GM19397 (cell line): ENCODE measurements at regions not wholly inside any gene's neighbourhood (a gene's known extent, or its start where the extent isn't known, plus 50 kb on each side); places are given as distances from the start of the nearest gene placed in this dataset.
"Not testable (repeated sequence)": the region's sequence is repeated elsewhere in the genome, so short reads cannot be mapped to it uniquely, and the experiment has no call there.

Experiments used
- ATAC-seq: cut with Tn5 transposase; IDR thresholded peaks from one replicate; pipeline ENCODE4 v1.9.1; 2021; ENCODE audit warnings: mild to moderate bottlenecking, moderate library complexity; ENCODE audit not compliant: unreplicated experiment

GRCh38 chr22:48414651-48415050 is 1413.0 kb downstream of the BRD1 start:
- no peak for ATAC-seq

GRCh38 chr22:48412931-48413330 is 1414.7 kb downstream of the BRD1 start:
- ATAC-seq: not testable (repeated sequence)

DNA sequence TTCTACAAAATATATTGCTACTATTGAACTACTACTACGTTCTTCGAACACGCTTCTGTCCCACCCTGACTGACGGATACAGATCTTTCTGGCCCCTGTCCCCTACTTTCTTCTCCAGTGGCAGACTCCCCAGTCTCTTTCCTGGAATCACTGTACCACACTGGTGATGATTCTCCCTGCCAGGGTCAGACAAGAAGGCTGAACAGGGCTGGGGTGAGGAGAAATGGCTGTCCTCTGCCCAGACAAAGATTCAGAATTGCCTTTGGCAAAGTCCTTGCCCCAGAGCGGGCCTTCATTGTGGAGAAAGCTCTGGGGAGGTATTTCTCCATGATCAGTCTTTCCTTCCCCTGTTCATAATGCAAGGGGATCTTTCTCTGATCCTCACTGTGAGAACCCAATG is 1417.1 kb downstream of the BRD1 start:
- no peak for ATAC-seq

DNA sequence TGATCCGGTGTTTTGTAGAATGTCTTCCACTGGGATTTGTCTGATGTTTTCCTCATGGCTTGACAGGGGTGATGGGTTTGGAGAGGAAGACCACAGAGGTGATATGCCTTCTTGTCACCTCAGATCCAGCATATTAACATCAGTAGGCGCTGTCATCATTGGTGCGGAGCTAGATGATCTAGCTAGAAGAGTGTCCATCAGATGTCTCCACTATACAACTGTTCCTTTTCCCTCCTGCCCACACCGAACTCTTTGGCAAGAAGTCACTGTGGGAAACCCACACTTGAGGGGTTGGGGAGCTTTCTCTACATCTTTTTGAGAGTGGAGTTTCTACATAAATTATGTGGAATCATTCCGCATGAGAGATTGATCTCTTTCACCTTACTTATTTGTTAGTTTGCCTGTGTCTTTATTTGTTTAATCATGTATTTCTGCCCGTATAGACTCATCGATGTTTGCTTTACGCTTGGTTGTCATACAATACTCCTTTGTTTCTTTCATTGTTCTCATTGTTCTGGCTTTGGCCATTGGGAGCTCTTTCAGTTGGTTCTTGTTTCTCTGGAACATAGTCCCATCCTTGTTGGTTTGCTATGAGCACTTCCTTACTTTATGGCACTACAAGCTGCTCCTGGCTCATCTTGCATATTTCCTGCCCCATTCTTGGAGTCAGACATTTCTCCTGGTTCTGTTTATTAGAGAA is 1420.3 kb downstream of the BRD1 start:
- ATAC-seq: no peak

GRCh38 chr22:48406161-48406560 is 1421.5 kb downstream of the BRD1 start:
- no peak for ATAC-seq

DNA sequence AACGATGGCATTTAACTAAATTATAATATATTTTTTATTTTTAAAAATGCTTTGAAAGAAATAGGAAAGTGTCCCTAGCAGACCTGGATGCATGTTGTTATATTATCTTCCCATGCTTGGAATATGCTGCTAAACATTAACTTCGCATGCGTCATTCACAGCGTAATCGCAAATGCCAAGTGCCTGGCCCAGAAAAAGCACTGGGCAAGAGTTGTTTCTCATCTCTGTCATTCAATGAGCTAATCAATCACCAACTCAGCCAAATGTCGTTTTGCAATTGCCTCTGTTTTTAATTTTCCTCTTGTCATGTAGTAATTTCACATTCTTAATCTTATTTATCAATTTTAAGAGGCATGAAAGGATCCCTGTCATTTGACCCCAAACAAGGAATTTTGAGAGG is 1421.9 kb downstream of the BRD1 start:
- ATAC-seq: no peak

- ATAC-seq: no peak
Measured at GRCh38 chr22:48404801-48405447, 1422.7 kb downstream of the BRD1 start.

GRCh38 chr22:48403521-48404403 is 1423.9 kb downstream of the BRD1 start:
- ATAC-seq: no peak

- no peak for ATAC-seq
Measured at GRCh38 chr22:48402591-48403031, 1425.1 kb downstream of the BRD1 start.

DNA sequence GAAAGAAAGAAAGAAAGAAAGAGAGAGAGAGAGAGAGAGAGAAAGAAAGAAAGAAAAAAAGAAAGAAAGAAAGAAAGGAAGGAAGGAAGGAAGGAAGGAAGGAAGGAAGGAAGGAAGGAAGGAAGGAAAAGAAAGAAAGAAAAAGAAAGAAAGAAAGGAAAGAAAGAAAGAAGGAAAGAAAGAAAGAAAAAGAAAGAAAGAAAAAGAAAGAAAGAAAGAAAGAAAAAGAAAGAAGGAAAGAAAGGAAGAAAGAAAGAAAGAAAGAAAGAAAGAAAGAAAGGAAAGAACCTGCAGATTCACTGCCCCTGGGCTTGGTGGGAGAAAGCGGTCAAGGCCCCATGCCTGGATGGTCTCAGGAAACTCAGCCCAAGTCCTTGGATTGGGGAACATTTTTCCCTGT is 1426.2 kb downstream of the BRD1 start:
- ATAC-seq: not testable (repeated sequence)

- ATAC-seq: no peak
Measured at GRCh38 chr22:48398181-48398905, 1429.3 kb downstream of the BRD1 start.

DNA sequence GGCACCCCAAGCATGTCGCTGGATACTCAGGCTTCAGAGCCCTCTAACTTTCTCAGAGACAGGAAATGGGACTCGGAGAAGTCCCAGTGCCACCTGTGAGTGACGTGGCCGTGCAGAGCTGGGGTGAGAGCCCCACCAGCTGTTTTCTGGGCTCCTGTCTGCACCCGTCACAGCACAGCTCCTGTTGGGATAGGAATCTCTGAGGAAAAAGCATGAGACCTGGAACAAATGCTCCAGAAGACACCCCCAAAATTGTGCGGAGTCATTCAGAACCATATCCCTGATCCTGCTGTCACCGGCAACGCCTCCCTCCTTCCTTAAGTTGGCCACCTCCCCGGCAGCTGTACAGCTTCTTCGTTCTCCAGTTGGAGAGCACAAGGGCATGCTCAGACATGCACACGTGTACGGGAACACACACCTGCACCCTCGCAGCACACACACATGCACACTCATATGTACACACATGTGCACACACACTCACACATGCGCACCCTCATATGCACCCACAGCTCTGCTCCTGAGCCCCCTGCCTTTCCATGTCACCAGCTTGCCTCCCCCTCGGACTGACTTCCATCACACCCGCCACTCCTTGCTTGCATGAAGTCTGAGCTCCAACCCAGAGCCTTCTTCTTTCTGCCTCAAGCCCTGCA is 1430.0 kb downstream of the BRD1 start:
- ATAC-seq: no peak

- ATAC-seq: no peak
Measured at GRCh38 chr22:48396785-48397530, 1430.7 kb downstream of the BRD1 start.

DNA sequence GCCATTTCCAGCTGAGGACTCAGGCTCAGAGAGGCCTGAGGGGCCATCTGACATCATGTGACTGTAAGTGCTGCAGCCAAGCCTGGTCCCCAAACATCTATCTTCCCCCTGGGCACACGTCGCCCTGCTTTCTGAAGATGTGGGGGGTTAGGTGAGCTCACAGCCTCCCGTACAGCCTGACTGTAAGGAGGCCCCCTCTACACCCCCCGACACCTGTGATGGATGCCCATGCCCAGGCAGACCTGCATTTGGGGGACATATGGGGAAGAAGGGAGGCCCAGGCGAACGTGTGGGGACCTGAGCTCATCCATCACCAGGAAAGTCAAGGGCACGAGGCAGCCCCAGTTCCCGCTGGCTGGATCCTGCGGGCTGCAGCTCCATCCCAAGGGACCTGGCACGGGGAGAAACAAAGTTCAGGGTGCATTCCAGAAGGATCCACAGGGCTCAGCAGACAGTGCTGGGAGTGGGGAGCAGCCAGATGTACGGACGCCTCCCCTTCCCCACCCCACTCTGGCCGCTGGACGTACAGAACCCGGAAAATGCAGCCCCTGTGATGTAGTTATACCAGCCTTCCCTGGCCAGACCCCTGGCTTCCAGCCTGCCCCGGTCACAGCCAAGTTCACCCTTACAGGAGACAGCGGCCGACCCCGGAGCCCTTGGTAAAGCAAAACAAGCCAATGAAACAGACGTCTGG is 1431.4 kb downstream of the BRD1 start:
- ATAC-seq: no peak

DNA sequence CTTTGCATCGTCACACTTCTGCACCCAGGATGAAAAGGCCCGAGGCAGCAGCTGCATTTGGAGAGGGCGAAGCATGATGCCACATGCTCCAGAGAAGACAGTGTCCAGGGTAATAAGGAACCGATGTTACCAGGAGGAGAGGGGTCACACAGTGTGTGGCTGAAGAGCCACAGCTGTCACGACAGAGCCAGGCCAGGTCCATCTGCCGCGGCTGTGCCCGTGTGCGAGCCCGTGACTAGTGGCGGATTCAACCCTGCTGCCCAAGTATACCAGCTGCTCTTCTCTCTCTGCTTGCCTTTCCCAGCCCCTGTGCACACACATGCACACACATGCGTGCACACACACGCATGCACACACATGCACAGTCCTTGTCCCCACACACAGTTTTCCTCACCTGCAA is 1432.5 kb downstream of the BRD1 start:
- ATAC-seq: no peak

DNA sequence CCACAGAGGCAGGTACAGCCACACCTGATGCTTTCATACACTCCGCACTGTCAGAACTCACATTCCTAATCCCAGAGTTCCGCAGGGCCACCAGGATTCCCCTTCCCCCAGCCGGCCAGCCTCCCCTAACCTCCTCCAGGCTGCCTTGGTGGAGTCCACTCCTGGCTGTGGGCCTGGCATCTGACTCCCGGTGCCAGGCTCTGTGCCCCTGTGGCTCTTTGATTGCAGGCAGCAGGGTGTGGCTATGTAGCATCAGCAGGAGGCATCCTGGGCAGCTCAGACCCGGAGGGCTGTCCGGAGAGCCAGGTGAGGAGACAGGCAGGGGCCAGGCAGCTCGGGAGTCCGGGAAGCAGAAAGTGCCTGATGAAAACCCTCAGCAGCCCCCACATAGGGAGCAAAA is 1432.9 kb downstream of the BRD1 start:
- ATAC-seq: no peak

- no peak for ATAC-seq
Measured at GRCh38 chr22:48393885-48394284, 1433.8 kb downstream of the BRD1 start.

- no peak for ATAC-seq
Measured at GRCh38 chr22:48393041-48393370, 1434.7 kb downstream of the BRD1 start.

- no peak for ATAC-seq
Measured at GRCh38 chr22:48391820-48392219, 1435.9 kb downstream of the BRD1 start.
